NCI-H187 (cell line): ENCODE measurements at regions not wholly inside any gene's neighbourhood (a gene's known extent, or its start where the extent isn't known, plus 50 kb on each side); places are given as distances from the start of the nearest gene placed in this dataset.

Experiments
- DNase-seq, 2 experiments: peaks; one replicate each; lab custom pipeline; 2025; lab: John Stamatoyannopoulos, UW

GRCh38 chr3:76811418-76811817, 228.5 kb upstream of the ROBO2 start:
- DNase-seq, result no peak

GRCh38 chr3:76812649-76813242, 227.2 kb upstream of the ROBO2 start:
- DNase-seq, result no peak

- DNase-seq, result no peak
These were observed 224.3 kb upstream of the ROBO2 start for GRCh38 chr3:76815561-76815960.

- DNase-seq, result no peak
These were observed 219.4 kb upstream of the ROBO2 start for GRCh38 chr3:76820481-76820880.

- DNase-seq, result no peak
These were observed 215.2 kb upstream of the ROBO2 start for GRCh38 chr3:76824658-76825240.

GRCh38 chr3:76826861-76827260, 213.0 kb upstream of the ROBO2 start:
- no peak for DNase-seq

- DNase-seq, result no peak
These were observed 212.1 kb upstream of the ROBO2 start for GRCh38 chr3:76827701-76828226.

- no peak for DNase-seq
These were observed 205.2 kb upstream of the ROBO2 start for GRCh38 chr3:76834657-76835056.

- no peak for DNase-seq
These were observed 198.2 kb upstream of the ROBO2 start for GRCh38 chr3:76841747-76842146.

GRCh38 chr3:76842216-76842615, 197.7 kb upstream of the ROBO2 start:
- DNase-seq, result no peak

- DNase-seq, result no peak
These were observed 184.4 kb upstream of the ROBO2 start for GRCh38 chr3:76855451-76855850.

- no peak for DNase-seq
These were observed 180.3 kb upstream of the ROBO2 start for GRCh38 chr3:76859596-76859995.

GRCh38 chr3:76864355-76864754, 175.5 kb upstream of the ROBO2 start:
- DNase-seq, result no peak

GRCh38 chr3:76866729-76867408, 173.0 kb upstream of the ROBO2 start:
- DNase-seq, result peak; percentile 22 to 36

- no peak for DNase-seq
These were observed 170.0 kb upstream of the ROBO2 start for GRCh38 chr3:76869726-76870384.

GRCh38 chr3:76871655-76872054, 168.2 kb upstream of the ROBO2 start:
- DNase-seq, result no peak

GRCh38 chr3:76872999-76873398, 166.9 kb upstream of the ROBO2 start:
- no peak for DNase-seq

GRCh38 chr3:76873532-76874242, 166.2 kb upstream of the ROBO2 start:
- DNase-seq, result no peak

- no peak for DNase-seq
These were observed 159.9 kb upstream of the ROBO2 start for GRCh38 chr3:76879959-76880358.

- no peak for DNase-seq
These were observed 153.0 kb upstream of the ROBO2 start for GRCh38 chr3:76886761-76887500.

GRCh38 chr3:76888856-76889255, 151.0 kb upstream of the ROBO2 start:
- no peak for DNase-seq
